ENCODE measurements at regions not wholly inside any gene's neighbourhood (a gene's known extent, or its start where the extent isn't known, plus 50 kb on each side); places are given as distances from the start of the nearest gene placed in this dataset.

- TF ChIP-seq CTCF (IDR thresholded peaks at IDR 0.05) (no peak), EP300 (IDR thresholded peaks at IDR 0.05) (no peak)
Measured at GRCh38 chr4:130955520-130955919, 1859.6 kb downstream of the C4orf33 start.
